NT2/D1 (cell line): ENCODE measurements at regions not wholly inside any gene's neighbourhood (a gene's known extent, or its start where the extent isn't known, plus 50 kb on each side); places are given as distances from the start of the nearest gene placed in this dataset.

Experiments
- DNase-seq: peaks from one replicate; pipeline ENCODE4 v3.0.0-alpha.2; 2011; ENCODE audit warnings: low read depth, low spot score
- H3K27me3 ChIP-seq: 2 replicates; pipeline ENCODE4 v1.6.0; 2011; ENCODE audit warnings: mild to moderate bottlenecking; ENCODE audit not compliant: insufficient read length, insufficient read depth
- H3K36me3 ChIP-seq: 2 replicates; pipeline ENCODE4 v1.6.1; 2011; ENCODE audit warnings: mild to moderate bottlenecking, low read length, mixed read lengths; ENCODE audit not compliant: insufficient read depth, insufficient read length
- H3K4me1 ChIP-seq: 2 replicates; pipeline ENCODE4 v1.5.1; 2011; ENCODE audit not compliant: insufficient read depth, insufficient read length
- H3K4me3 ChIP-seq: 2 replicates; pipeline ENCODE4 v1.5.1; 2011; ENCODE audit warnings: low read depth; ENCODE audit not compliant: insufficient read length
- H3K9ac ChIP-seq: 2 replicates; pipeline ENCODE4 v1.6.0; 2011; ENCODE audit warnings: low read depth; ENCODE audit not compliant: insufficient read length
- H3K9me3 ChIP-seq: 2 replicates; pipeline ENCODE4 v1.5.1; 2011; ENCODE audit warnings: mild to moderate bottlenecking, low read length; ENCODE audit not compliant: insufficient read depth
- SUZ12 ChIP-seq: IDR thresholded peaks from 2 replicates; pipeline ENCODE4 v1.6.1; 2011; ENCODE audit not compliant: insufficient read length, insufficient read depth; ENCODE audit errors: extremely low read depth
- YY1 ChIP-seq: IDR thresholded peaks from 2 replicates; pipeline ENCODE4 v1.6.1; 2011; ENCODE audit not compliant: insufficient read length, insufficient read depth
- ZNF274 ChIP-seq: IDR thresholded peaks from 2 replicates; pipeline ENCODE4 v1.6.1; 2011; ENCODE audit warnings: mild to moderate bottlenecking, low read depth, low read length

DNA sequence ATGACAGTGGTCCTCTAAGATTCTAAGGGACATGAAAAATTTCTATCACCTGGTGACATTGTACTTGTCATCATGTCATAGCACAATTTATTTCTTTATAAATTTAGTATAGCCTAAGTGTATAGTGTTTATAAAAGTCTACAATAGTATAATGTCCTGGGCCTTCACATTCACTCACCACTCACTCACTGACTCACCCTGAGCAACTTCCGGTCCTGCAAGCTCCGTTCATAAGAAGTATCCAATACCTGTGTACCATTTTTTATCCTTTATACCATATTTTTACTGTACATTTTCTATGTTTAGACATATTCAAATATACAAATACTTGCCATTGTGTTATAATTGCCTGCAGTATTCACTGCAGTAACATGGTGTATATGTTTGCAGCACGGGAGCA, 72.8 kb upstream of the DSEL start:
- Histone ChIP-seq H3K9ac (no peak overlapping the region), H3K36me3 (no peaks in the 10 kb centered on the region), H3K9me3 (no peaks in the 10 kb centered on the region), H3K27me3 (no peaks in the 10 kb centered on the region), H3K4me3 (no peak overlapping the region), H3K4me1 (peaks cover 2% of the 10 kb centered on the region)
- no peak for DNase-seq
- TF ChIP-seq SUZ12 (no peak), ZNF274 (no peak)

GRCh38 chr18:67586101-67586500, 69.6 kb upstream of the DSEL start:
- no peak overlapping the region for H3K4me3 ChIP-seq
- H3K9me3 ChIP-seq, result no peaks in the 10 kb centered on the region
- H3K36me3 ChIP-seq, result no peaks in the 10 kb centered on the region
- peaks cover 2% of the 10 kb centered on the region for H3K4me1 ChIP-seq
- no peak for DNase-seq
- H3K27me3 ChIP-seq, result no peaks in the 10 kb centered on the region
- TF ChIP-seq SUZ12 (no peak), YY1 (no peak), ZNF274 (no peak)
- no peak overlapping the region for H3K9ac ChIP-seq

DNA sequence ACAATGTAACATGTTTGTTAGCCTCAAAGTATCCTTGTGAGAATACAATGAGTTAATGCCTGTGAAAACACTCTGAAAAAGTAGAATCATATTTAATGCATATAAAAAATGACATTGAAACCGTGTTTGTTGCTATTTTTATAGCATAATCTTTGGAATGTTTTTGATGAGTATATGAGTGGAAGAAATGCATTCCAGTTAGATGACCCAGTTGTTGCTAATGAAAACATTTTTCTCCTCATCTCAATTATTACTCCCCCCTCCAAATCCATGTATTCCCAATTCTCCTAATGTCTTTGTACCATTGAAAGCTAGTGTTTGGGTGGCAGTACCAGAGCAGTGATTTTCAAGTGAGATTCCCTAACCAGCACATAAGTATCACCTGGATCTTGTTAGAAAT, 67.1 kb upstream of the DSEL start:
- no peaks in the 10 kb centered on the region for H3K27me3 ChIP-seq
- H3K9me3 ChIP-seq, result no peaks in the 10 kb centered on the region
- no peak for DNase-seq
- H3K9ac ChIP-seq, result no peak overlapping the region
- TF ChIP-seq YY1, result no peak
- TF ChIP-seq ZNF274, result no peak
- no peak for TF ChIP-seq SUZ12
- H3K4me1 ChIP-seq, result no peaks in the 10 kb centered on the region
- H3K4me3 ChIP-seq, result no peak overlapping the region
- H3K36me3 ChIP-seq, result no peaks in the 10 kb centered on the region

- H3K4me1 ChIP-seq, result no peaks in the 10 kb centered on the region
- no peaks in the 10 kb centered on the region for H3K36me3 ChIP-seq
- H3K27me3 ChIP-seq, result no peaks in the 10 kb centered on the region
- TF ChIP-seq YY1 (no peak), ZNF274 (no peak), SUZ12 (no peak)
- no peak overlapping the region for H3K4me3 ChIP-seq
- no peaks in the 10 kb centered on the region for H3K9me3 ChIP-seq
- DNase-seq, result no peak
- no peak overlapping the region for H3K9ac ChIP-seq
Observed at GRCh38 chr18:67582488-67582887, 66.0 kb upstream of the DSEL start.

DNA sequence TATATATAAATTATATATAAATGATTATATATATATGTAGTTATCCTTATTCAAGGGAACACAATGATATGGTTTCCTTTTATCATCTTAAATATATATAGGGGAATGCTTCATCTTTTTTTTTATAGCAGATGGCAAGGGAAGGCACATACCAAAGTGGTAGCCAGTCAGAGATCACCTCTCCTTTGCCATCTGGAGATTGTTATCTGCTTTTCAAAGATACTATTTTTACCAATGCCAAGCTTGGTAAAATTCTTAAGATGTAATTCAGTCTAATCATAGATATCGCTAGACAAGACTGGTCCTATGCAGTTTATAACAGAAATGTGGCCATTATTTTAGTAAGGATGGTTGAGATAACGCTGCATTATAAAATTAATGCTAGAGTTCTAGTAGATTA, 64.7 kb upstream of the DSEL start:
- no peak overlapping the region for H3K4me3 ChIP-seq
- no peaks in the 10 kb centered on the region for H3K9me3 ChIP-seq
- no peaks in the 10 kb centered on the region for H3K27me3 ChIP-seq
- no peak overlapping the region for H3K9ac ChIP-seq
- no peak for DNase-seq
- no peaks in the 10 kb centered on the region for H3K36me3 ChIP-seq
- TF ChIP-seq SUZ12 (no peak), YY1 (no peak), ZNF274 (no peak)
- H3K4me1 ChIP-seq, result no peaks in the 10 kb centered on the region

GRCh38 chr18:67577386-67577785, 60.9 kb upstream of the DSEL start:
- Histone ChIP-seq H3K4me1 (no peaks in the 10 kb centered on the region), H3K4me3 (no peak overlapping the region), H3K27me3 (no peaks in the 10 kb centered on the region), H3K36me3 (no peaks in the 10 kb centered on the region), H3K9ac (no peak overlapping the region), H3K9me3 (no peaks in the 10 kb centered on the region)
- no peak for DNase-seq
- TF ChIP-seq YY1 (no peak), ZNF274 (no peak), SUZ12 (no peak)

DNA sequence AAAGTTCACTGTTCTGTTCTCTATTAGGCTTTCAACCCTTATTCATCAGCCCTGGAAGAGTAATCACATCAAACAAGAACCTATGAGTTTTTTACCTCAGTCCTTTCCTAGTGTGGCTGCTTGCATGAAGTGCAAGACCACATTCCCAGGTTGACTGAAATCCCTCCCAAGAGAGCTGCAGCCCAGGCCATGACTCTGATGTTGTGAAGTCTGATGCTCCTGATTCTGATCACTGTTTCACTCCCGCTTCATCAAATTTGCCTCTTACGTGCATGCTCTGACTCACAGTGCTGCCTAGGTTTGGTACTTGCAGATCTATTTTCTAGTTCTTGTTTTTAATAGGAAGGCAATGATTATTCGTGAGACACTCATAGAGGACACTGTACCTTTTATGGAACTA, 58.2 kb upstream of the DSEL start:
- no peak overlapping the region for H3K9ac ChIP-seq
- no peaks in the 10 kb centered on the region for H3K27me3 ChIP-seq
- H3K36me3 ChIP-seq, result no peaks in the 10 kb centered on the region
- no peak for DNase-seq
- H3K4me1 ChIP-seq, result no peaks in the 10 kb centered on the region
- TF ChIP-seq SUZ12 (no peak), ZNF274 (no peak), YY1 (no peak)
- H3K9me3 ChIP-seq, result no peaks in the 10 kb centered on the region
- no peak overlapping the region for H3K4me3 ChIP-seq

DNA sequence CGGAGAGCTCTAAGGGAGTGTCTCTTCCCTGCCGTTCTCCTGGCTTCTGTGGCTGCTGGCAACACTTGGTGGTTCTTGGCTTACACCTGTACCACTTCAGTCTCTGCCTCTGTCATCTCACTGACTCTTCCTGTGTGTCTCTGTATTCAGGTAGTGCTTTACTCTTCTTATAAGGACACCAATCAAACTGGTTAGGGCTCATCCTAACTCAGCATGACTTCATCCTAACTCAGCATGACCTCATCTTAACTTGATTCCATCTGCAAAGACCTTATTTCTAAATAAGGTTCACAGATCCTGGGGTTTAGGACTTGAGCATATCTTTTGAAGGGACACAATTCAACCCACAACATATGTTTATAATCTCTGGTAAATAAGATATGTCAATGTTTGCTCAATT, 51.6 kb upstream of the DSEL start:
- Histone ChIP-seq H3K36me3 (no peaks in the 10 kb centered on the region), H3K4me3 (no peak overlapping the region), H3K9me3 (no peaks in the 10 kb centered on the region), H3K4me1 (no peaks in the 10 kb centered on the region), H3K9ac (no peak overlapping the region), H3K27me3 (no peaks in the 10 kb centered on the region)
- no peak for TF ChIP-seq ZNF274
- no peak for TF ChIP-seq SUZ12
- TF ChIP-seq YY1, result no peak
- DNase-seq, result no peak
